ENCODE measurements at regions not wholly inside any gene's neighbourhood (a gene's known extent, or its start where the extent isn't known, plus 50 kb on each side); places are given as distances from the start of the nearest gene placed in this dataset.
"Not testable (repeated sequence)": the region's sequence is repeated elsewhere in the genome, so short reads cannot be mapped to it uniquely, and the experiment has no call there.

DNA sequence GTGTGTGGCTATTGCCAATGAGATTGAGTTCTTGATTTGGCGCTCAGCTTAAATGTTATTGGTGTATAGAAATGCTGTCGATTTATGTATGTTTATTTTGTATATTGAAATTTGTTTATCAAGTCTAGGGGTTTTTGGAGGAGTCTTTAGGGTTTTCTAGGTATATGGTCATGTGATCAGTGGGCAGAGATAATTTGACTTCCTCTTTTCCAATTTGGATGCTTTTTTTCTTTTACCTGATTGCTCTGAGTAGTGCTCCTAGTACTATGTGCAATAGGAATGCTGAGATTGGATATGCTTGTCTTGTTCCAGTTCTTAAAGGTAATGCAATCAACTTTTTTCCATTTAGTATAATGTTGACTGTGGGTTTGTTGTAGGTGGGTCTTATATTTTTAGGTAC is 99.8 kb upstream of the PMCH start:
- DNase-seq: no peak

GRCh38 chr12:102294568-102294967 is 96.9 kb upstream of the PMCH start:
- DNase-seq: no peak

GRCh38 chr12:102291498-102292440 is 94.1 kb upstream of the PMCH start:
- not testable (repeated sequence) for DNase-seq

- not testable (repeated sequence) for DNase-seq
Measured at GRCh38 chr12:102289702-102290101, 92.1 kb upstream of the PMCH start.

DNA sequence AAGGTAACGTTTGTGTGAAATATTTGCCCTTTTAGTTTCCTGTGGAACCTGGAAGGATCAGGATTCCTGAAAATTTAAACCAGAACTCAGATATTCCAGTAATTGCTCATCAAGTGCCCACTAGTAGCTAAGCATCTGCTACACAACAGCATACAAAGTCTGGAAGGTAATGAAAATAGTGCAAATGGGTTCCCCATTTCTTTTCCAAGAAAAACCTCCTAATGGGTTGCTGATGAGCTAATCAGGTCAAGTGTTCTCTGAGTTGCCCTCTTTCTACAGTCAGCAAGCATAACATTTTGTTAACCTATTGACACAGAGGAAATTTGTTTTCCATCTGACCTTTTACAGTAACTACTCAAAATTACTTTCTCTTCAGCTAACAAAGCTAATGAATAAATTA is 83.6 kb upstream of the PMCH start:
- DNase-seq: no peak

GRCh38 chr12:102255687-102256086 is 58.1 kb upstream of the PMCH start:
- not testable (repeated sequence) for DNase-seq

GRCh38 chr12:102251005-102251404 is 53.4 kb upstream of the PMCH start:
- not testable (repeated sequence) for DNase-seq

GRCh38 chr12:102249079-102249841 is 51.6 kb upstream of the PMCH start:
- no peak for DNase-seq
